ENCODE measurements at regions not wholly inside any gene's neighbourhood (a gene's known extent, or its start where the extent isn't known, plus 50 kb on each side); places are given as distances from the start of the nearest gene placed in this dataset.

- H3K9me3 ChIP-seq: no peaks in the 10 kb centered on the region
- no peak overlapping the region for H3K4me3 ChIP-seq
- DNase-seq (no peak), ATAC-seq (no peak)
- H3K27ac ChIP-seq: no peak overlapping the region
- no peaks in the 10 kb centered on the region for H3K4me1 ChIP-seq
- H3K36me3 ChIP-seq: no peaks in the 10 kb centered on the region
- intact Hi-C loops (cut with DNase I): no loop called here
- no peaks in the 10 kb centered on the region for H3K27me3 ChIP-seq
- TF ChIP-seq CTCF (IDR thresholded peaks at IDR 0.05): no peak
Measured at GRCh38 chr20:54405540-54405939, 69.9 kb upstream of the DOK5 start.

GRCh38 chr20:54407459-54407858 lies 67.9 kb upstream of the DOK5 start:
- Histone ChIP-seq H3K4me1 (no peaks in the 10 kb centered on the region), H3K27me3 (no peaks in the 10 kb centered on the region), H3K9me3 (no peaks in the 10 kb centered on the region), H3K4me3 (no peak overlapping the region), H3K27ac (no peak overlapping the region), H3K36me3 (no peaks in the 10 kb centered on the region)
- ATAC-seq: no peak
- intact Hi-C loops (cut with DNase I): no loop called here
- no peak for TF ChIP-seq CTCF (IDR thresholded peaks at IDR 0.05)
- no peak for DNase-seq

DNA sequence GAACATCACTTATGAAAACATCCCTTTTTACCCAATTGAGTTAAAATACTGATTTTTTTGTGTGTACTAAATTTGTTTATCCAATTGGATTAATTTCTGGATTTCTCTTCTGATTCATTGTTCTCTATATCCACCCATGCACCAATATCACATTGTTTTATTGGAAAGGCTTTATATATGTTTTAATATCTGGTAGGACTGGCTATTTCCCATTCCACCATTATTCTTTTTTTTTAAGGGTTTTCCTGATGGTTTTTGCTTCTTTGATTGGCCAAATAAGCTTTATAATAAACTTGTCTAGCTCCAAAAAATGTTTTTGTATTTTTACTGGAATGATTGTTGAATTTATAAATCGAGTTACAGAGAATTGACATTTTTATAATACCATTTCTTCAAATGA lies 59.4 kb upstream of the DOK5 start:
- no peak for TF ChIP-seq CTCF (IDR thresholded peaks at IDR 0.05)
- no peaks in the 10 kb centered on the region for H3K9me3 ChIP-seq
- no peaks in the 10 kb centered on the region for H3K36me3 ChIP-seq
- H3K27ac ChIP-seq: no peak overlapping the region
- ATAC-seq (no peak), DNase-seq (no peak)
- intact Hi-C loops (cut with DNase I): no loop called here
- no peaks in the 10 kb centered on the region for H3K4me1 ChIP-seq
- no peaks in the 10 kb centered on the region for H3K27me3 ChIP-seq
- no peak overlapping the region for H3K4me3 ChIP-seq

DNA sequence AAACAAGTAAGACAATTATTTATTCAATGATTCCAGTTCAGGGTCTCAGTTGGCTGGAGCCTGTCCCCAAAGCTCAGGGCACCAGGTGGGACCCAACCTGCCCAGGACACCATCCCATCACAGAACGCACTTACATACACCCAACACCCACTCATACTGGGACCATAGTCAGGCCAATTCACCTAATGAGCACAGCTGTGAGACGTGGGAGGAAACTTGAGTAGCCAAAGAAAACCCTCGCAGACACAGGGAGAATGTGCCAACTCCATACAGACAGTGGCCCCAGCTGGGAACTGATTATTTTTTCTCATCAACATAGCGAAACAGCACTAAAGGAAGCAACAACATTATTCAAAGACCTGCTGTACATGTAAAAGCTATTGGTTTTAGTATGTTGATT lies 58.6 kb upstream of the DOK5 start:
- no peak for ATAC-seq
- Histone ChIP-seq H3K27me3 (no peaks in the 10 kb centered on the region), H3K9me3 (no peaks in the 10 kb centered on the region), H3K4me3 (no peak overlapping the region), H3K36me3 (no peaks in the 10 kb centered on the region), H3K4me1 (no peaks in the 10 kb centered on the region), H3K27ac (no peak overlapping the region)
- TF ChIP-seq CTCF (IDR thresholded peaks at IDR 0.05): no peak
- intact Hi-C loops (cut with DNase I): no loop called here
- DNase-seq: no peak

DNA sequence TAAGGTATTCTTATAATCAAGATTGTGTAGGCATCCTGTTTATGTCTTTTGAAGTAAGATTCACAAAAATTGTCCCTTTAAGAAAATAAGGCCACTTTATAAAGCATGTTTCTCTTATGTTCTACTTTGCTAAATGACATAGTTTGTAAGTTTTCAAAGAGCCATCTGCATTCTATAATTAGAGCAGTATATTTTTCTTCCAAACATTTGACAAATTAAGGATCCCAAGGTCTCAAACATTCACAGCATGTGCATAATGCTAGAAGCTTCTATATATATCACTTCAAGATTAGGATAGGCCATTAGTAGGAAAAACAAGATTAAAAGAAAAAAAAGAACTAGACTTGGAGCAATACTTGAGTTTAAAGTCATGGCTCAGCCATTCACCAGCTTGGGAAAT lies 55.9 kb upstream of the DOK5 start:
- no peak for TF ChIP-seq CTCF (IDR thresholded peaks at IDR 0.05)
- H3K4me1 ChIP-seq: no peaks in the 10 kb centered on the region
- intact Hi-C loops (cut with DNase I): no loop called here
- H3K9me3 ChIP-seq: peaks cover 0 to 16% of the 10 kb centered on the region in 2 donors
- no peaks in the 10 kb centered on the region for H3K36me3 ChIP-seq
- H3K4me3 ChIP-seq: no peak overlapping the region
- ATAC-seq: no peak
- no peak overlapping the region for H3K27ac ChIP-seq
- H3K27me3 ChIP-seq: no peaks in the 10 kb centered on the region
- DNase-seq: no peak
